NCI-H1930 (cell line): ENCODE measurements at regions not wholly inside any gene's neighbourhood (a gene's known extent, or its start where the extent isn't known, plus 50 kb on each side); places are given as distances from the start of the nearest gene placed in this dataset.

ENCODE experiments used
- DNase-seq, 2 experiments: peaks; one replicate each; lab custom pipeline; 2025; lab: John Stamatoyannopoulos, UW

DNA sequence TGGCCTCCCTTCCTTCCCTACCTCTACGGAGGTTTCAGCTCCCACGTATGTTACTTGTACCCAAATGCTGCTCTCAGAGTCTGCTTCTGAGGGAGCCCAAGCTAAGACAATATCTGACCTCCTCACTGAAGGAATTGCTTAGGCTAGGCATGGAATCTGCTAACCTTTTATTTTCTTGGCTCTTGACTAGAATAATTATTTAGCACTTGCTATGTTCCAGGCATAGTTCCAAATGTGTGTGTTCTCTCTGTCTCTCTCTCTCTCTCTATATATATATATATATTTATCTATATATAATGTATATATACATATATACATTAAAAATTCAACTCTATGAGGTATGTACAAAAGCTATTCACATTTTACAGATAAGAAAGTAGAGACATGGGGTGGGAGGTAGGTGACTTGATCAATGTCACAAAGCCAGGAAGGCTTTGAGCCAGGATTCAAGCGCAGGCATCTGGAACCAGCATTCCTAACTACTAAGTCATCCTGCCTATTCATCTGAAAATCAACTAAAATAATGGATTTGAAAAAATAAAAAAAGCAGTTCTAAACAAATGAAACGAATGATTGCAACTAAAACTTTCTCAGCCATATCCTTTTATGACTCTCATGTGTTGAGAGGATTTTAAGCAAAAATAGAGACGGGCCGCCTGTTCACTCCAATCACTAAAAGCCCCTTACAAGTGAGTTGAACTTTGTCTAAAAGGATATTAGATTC is 189.7 kb upstream of the JAG1 start:
- no peak for DNase-seq

DNA sequence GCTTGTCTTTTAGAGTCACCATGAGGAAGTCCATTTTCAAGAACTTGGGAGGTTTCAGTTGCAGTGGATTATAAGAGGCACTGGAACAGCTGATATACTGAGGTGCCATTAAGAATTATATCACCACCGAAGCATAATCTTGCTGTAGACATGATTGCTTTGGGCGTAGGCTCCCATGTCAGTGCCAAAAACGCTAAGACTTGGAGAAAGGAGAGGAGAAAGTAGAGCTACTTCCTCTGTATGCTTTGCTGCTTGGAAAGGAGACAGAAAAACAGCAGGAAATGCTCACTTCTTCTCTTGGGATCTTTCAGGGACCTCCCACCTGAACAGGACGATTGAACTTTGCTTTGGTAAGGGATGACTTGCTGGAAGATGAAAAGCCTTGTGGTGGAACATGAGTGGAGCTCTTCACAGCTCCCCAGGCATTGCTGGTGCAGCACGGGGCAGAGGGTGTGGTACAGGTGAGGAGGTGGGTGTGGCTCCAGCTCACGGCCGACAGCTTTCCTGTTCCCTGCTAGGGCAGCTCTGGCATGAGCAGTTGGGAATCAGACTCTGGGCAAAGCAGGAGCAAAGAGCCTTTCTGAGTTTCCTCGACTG is 190.4 kb upstream of the JAG1 start:
- no peak for DNase-seq

DNA sequence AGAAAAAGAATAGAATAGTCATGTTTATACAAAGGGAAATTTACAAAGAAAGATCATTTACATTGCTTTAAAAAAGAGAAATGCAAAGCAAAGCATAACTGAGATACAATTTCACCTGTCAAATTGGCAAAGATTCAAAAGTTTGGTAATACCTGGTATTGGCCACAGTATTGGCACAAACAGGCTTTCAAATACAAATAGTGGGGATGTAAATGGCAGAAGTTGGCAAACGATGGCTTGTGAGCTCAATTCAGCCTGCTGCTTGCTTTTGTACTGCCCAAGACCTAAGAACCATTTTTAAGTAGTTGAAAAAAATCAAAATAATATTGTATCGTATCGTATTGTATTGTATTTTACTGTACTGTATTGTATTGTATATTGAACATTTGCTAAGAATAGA is 194.5 kb upstream of the JAG1 start:
- DNase-seq: no peak

DNA sequence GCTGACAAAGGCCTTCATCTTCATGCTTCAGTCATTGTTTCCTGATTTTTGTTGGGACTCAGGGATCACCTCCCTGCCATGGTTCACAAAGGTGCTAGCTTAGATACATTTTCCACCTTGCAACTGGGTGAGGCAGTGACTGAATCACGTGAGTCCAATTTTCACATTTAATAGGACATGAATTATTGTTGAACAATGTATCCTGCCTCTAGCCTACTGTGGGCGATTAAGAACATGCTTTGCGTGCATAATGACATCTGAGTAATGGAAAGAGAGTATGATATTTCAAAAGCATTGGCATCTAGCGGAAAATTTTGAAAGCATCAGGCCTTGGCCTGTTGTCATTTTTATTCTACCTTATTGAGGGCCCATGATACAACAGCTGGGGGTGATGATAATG is 199.2 kb upstream of the JAG1 start:
- DNase-seq: no peak

DNA sequence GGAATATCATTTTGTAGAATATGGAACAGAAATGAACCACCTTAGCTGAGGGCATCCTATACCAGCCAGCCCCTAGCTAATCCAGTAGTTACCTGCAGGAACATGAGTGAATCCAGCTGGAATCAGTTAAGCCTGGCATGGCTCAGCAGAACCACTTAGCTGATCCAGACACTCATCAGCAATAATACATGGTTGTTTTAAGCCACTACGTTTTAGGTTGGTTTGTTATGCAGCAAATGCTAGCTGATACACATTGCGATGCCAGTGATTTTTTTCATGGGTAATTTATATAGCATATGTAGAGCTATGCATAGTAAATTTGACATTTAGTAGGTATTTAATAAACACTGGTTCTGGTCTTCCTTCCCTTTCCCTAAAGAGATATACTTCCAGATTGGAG is 201.9 kb upstream of the JAG1 start:
- no peak for DNase-seq

DNA sequence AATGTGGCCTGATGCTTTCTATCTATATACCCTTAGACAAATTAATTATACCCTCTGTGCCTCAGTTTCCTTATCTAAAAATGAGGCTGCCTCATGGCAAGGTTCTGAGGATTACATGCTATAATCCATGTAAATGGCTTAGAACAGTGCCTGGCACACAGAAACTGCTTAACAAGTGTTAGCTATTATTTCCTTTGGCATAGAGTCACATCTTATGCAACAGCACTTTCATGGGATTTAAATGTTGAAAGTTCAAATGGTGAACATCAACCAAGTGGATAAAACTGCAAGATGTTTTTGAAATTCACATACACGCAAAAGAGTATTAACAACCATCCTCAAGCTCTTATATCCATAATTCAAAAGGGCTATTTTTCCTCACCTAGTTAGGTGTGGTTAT is 202.8 kb upstream of the JAG1 start:
- no peak for DNase-seq

DNA sequence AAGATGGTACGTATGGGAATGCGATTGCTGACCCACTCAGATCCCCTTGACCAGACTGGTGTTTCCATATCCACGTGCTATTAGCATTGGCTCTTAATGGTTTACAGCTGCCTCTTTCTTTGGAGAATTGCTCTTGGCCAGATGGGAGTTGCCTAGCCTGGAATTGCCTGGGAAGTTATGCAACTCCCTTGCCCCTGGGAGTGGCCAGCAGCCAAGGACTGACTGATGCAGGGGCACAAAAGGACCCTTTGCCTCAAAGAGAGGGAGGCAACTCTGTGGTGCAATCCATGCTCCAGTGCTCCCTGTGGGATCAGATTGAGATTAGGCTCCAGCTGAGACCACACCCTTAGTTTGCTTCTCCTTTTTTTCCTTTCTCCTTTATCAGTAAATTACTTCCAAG is 203.5 kb upstream of the JAG1 start:
- no peak for DNase-seq

DNA sequence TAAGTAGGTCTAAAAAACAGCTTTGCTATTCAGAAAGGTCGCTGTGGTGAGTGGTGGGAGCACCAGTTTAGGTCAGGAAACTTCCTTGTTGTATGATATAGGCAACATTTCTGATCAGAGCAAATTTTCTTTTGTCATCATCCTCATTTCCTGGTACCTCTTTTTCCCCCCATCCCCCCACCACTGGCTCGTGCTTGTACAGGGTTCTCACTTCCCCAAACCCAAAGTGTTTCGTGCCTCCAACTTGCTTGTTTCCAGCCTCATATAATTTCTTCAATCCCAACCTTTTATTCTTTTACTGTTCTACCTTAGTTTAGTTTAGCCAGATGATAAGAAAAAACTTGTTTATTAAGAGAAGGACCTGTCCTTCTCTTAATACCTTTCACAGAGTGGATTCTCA is 209.4 kb upstream of the JAG1 start:
- no peak for DNase-seq

DNA sequence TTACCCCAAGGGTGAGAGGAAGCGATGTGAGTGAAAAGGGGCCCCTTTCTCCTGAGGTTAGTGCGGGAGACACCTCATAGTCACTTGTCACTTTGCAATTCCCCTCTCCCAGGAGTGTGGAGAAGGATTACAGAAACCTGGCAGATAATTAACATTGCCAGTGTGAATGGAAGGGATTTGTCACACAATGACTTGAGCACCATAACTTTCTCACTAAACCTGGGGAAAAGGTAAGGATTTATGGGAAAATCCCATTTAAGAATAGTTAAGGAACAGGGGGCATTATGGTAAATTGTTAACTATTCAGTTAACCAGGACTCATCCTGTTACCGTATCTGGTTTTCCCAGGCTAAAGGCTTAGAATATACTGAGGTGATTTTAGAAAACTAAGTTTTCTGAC is 219.5 kb upstream of the JAG1 start:
- no peak for DNase-seq

DNA sequence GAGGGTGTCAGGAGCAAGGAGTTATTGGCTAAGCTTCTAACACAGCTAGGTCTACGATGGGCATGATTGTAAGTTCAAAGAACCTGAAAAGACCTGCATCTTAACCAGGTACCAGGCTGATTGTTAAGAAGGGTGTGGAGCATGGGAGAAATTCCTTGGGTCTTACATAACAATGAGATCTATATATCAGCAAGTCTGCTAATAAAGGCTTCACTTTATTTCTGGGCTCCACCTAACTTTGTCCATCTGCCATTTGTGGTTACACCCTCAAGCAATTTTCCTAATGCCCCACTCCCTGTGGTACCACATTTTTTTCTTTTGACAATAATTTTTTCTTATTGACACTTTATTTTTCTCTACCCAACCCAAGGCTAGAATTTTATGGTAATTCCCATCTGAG is 223.5 kb upstream of the JAG1 start:
- DNase-seq: no peak

DNA sequence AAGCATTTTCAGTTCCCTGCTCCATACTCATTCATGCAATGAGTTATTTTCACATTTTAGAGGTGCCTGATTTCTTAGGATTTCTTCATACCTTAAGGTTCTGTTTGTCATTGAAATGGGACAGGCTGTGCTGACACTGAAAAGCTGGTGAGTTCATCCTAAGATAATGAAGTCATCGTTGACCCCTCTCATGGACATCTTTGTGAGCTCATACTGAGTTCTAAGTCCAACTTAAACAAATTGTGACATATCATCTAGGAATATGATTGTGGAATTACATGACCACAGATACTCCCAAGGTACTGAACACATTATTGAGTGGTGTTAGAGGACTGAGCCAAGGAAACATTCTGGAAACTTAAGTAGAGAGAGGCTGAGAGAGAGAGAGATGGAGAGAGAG is 224.8 kb upstream of the JAG1 start:
- no peak for DNase-seq

DNA sequence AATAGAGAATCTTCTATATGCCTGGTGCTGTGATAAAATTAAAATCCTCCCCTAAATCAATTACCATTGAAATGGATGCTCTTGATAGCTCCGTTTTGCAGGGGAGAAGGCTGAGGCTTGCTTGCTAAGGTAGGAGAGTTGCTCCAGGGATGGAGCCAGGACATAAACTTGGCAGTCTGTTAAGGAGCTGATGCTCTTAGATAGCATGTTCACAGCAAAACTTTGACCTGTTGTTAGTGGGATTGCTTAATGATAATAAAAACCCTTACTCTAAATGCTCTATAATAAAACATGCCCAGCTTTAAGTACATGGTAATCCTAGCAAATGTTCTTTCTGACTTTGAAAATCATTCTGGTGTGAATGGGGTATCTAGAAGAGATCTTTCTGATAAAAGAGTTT is 228.4 kb upstream of the JAG1 start:
- DNase-seq: no peak

DNA sequence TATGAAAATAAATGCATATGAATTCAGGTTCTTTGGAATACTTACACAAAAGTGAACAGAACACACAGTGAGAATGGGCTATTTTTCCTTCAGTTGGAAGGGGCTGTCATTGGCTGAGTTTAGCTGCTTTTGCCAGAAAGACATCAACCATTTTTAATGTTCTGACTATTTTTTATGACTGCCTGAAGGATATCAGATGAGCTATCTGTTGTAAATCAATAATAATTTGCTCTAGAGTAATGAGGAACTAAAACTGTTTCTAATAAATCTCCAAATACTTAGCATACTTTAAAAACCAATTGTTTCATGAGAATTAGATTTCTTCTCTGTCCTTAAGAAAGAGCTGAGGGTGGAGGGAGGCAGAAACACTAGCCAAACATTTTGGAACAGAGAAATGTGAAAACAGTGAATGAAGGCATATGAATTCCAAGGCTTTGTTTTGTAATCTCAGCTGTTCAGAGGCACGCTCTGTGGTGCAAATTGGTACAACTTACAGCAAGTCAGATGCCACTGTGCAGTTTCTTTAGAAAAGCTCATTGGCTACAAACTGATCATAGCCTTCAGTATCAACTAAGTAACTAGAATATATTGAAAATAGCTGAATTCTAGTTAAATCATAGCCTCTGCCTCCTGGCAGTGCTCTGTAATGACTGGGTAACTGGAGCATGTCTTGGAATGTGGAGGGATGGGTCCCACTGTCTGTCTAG is 228.9 kb upstream of the JAG1 start:
- DNase-seq: no peak

DNA sequence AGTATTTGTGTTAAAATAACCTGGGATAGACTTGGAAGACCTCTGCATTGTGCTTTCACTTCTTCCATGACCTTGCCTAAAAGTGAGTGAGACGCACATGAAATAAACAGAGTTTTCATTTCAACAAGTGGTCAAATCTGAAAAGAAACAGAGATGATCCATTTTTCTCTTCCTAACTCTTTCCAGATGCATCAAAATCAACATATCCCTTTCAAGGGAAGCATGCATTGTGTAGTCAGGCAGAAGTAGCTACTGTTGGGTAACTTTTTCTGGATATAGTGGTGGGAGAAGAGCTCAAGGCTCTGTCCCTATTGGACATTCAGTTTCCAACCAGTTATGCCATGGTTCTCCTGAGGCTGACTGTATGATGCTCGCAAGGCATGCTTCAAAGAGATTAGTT is 233.0 kb upstream of the JAG1 start:
- DNase-seq: no peak

DNA sequence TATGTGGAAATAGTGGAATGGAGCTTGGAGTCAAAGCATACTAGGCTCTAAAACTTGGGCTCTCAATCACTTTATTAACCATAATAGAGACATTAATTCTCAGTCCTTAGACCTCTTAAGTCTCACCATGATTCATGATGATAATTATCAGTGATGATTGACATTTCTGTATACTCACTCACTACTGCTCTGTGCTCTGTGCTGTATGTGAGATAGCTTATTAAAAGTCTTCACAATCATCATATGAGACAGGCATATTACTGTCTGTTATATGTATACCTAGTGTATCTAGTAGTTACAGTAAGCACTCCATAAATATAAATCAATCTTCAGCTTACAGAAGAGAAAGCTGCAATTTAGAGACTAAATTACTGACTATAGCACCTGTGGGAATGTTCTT is 236.0 kb upstream of the JAG1 start:
- DNase-seq: no peak

DNA sequence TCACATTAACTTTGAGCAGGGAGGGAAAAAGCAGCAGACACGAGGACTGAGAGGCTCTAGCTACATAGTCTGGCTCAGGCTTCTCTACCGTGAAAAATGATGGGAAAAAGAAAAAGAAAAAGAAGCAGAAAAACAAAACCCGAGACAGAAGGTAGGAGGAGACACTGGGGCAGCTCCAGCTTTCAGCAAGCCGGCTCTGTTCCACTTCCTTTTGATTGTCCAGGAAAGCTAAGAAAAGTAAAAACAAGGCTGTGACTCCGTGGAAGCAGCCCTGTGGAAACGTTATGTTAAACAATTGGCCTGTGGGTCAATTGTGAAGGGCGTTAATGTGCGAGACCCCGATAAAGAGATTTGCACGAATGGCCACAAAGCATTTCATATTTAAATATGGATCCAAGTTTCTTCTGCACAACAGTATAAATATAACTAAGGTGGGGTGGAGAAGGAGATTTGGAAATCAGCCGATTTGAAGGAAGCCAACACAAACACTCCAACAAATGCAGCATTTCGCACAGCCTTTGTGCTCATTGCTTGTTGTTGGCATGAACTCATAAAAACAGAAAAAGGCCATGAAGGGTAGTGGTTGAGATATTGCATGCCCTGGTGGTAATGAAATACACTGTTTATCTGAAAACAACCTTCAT is 236.9 kb upstream of the JAG1 start:
- DNase-seq: no peak

DNA sequence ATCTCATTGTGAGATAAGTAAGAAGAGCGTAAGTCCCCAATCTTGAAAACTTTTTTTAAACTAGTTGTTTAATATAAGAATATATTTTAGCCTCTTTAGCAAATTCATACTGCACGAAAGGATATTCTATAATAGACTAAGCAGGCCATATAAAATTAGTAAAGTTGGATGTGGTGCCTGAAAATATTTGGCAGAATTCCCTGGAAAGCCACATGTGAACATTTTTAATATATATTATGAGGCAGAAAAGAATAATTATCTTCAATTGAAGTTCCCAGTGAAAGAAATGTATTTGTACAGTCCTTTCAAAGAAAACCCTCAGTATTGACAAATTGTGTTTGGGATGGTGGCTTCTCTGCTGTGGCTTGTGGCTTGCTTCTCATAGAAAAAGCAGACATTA is 237.5 kb upstream of the JAG1 start:
- no peak for DNase-seq

DNA sequence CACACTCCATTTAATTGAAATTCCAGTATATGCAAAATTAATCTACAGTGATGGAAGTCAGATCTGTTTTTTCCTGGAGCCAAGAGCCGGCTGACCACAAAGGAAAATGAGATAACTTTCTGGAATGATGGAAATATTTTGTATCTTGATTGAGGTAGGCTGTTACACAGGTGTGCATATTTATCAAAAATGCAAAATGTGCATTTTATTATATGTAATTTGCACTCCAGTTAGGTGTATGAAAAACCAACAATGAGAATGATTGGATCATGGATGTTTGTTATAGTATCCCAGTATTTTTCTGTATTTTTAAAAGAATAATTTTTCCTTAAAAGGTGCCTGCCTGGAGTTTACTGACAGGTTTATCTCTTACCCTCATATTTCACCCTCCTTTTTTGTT is 242.0 kb upstream of the JAG1 start:
- no peak for DNase-seq

DNA sequence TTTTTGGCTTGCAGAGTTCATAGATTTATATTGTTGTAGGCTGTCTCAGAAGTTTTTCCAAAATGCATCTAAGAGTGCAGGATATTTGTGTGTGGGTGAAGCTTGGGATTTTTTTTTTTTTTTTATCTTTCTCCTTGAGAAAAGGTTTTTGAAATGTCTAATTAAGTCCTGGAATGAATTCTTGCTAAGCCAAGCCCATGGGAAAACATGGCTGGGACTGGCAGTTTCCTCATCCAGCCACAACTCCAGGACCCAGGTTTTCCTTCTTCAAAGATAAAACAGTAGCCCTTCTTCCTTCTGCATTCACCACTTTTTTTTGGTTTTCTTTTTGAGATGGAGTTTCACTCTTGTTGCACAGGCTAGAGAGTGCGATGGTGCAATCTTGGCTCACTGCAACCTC is 242.5 kb upstream of the JAG1 start:
- no peak for DNase-seq

DNA sequence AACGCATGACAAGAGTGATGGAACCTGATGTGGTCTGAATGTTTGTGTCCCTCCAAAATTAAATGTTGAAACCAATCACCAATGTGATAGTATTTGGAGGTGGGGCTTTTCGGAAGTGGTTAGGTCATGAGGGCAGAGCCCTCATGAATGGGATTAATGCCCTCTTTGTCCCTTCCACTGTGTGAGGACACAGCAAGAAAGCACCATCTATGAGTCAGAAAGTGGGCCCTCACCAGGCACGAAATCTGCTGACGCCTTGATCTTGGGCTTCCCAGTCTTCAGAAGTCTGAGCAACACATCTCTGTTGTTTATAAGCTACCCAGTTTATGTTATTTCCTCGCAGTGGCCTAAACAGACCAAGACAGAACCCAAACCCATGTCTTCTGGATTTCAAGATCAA is 244.0 kb upstream of the JAG1 start:
- DNase-seq: no peak

DNA sequence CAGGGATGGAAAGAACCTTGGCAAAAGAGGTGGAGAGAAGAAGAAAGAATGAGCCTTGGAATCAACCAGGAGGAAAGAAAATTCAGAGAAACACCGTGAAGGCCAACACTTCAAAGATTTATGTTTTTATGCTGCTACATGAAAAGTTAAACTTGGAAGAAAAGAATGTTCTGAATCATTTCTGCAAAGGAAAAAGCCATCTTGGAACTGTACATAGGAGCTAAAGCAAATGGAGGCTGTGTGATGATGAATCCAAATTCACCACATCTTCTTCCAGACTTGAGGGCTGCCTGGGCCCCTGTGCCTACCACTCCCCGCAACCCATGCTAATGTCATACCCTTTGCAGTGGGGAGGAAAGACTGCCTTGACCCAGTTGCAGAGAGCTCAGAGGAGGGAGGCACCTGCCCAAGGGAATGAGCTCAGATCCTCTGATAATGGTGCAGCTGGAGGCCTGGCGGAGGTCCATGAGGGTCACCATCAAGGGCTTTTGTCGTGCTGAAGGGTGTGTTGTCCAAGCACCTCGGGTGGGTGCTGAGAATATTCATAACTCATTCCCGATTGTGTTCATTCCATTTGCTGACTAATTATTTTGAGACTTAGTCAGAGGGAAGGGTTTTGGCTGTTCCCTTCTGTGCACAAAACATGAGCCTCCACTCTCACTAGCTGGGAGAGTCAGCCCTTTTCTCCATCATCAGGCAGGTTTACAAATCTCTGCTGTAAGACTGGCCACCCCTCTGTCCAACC is 245.8 kb upstream of the JAG1 start:
- no peak for DNase-seq

DNA sequence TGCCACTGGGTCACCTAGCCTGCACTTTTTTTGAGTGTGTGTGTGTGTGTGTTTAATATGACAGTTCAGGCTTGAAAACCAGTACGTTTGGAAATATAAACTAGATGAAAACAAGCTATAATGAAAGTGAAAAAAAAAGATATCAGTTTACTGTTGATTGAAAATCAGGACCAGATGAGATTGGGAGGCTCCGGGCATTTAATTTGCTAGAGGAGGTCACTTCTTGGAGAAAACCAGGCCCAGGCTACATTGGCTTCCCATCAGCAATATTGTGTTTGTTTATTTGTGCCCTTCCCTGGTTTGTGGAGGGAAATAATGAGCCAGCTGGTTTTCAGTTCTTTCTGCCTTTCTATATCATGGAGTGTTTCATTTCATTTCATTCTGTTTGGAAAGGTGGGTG is 246.6 kb upstream of the JAG1 start:
- DNase-seq: no peak
